GM12878 (cell line): ENCODE measurements at regions not wholly inside any gene's neighbourhood (a gene's known extent, or its start where the extent isn't known, plus 50 kb on each side); places are given as distances from the start of the nearest gene placed in this dataset.

Experiments
- CREM ChIP-seq: IDR thresholded peaks from 2 replicates; pipeline ENCODE4 v1.6.1; 2014; ENCODE audit warnings: antibody characterized with exemption, low read depth
- EP300 ChIP-seq, 2 experiments: fragments of 150-350 bp in 1 of 2; IDR thresholded peaks; 2 replicates each; pipeline ENCODE4 v1.6.1; 2011 to 2012; ENCODE audit warnings: low read depth in 2 of 2, low read length in 2 of 2, borderline replicate concordance in 1 of 2, improper control_type of control experiment in 1 of 2, inconsistent platforms in 1 of 2; ENCODE audit not compliant: control insufficient read depth in 1 of 2
- TF ChIP-seq, protein P1 (sequence below): IDR thresholded peaks from 2 replicates; pipeline ENCODE4 v1.6.1; 2012; ENCODE audit warnings: low read depth, low read length, improper control_type of control experiment
- TF ChIP-seq, protein P2 (sequence below), 3 experiments: IDR thresholded peaks in 2 of 3; conservative IDR thresholded peaks in 1 of 3; 2 replicates each; pipeline ENCODE4 v1.5.1; 2011; ENCODE audit warnings: low read depth in 3 of 3, low read length in 3 of 3, mild to moderate bottlenecking in 3 of 3, control low read depth in 2 of 3, moderate library complexity in 2 of 3, inconsistent platforms in 1 of 3, mixed read lengths in 1 of 3; ENCODE audit not compliant: control insufficient read depth in 2 of 3, insufficient read depth in 1 of 3; ENCODE audit errors: extremely low read depth in 1 of 3

DNA sequence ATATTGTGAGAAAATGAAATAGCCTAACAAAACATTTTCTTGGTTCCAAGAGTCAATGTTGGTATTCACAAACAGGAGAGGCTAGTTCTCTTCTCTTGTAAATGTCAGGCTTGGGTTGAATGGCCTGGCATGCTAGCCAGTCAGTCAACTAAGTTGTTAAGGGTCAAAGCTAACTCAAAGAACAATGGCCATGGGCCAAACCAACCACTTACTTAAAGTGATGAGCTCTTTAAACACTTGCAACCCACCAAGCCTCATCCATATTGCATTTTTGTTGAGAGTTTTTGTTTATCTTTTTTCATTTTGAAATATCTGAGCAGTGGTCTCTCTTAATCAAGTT is 394.5 kb downstream of the RAB28 start:
- TF ChIP-seq, protein P1, sequence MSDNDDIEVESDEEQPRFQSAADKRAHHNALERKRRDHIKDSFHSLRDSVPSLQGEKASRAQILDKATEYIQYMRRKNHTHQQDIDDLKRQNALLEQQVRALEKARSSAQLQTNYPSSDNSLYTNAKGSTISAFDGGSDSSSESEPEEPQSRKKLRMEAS = no peak
- TF ChIP-seq, protein P2, sequence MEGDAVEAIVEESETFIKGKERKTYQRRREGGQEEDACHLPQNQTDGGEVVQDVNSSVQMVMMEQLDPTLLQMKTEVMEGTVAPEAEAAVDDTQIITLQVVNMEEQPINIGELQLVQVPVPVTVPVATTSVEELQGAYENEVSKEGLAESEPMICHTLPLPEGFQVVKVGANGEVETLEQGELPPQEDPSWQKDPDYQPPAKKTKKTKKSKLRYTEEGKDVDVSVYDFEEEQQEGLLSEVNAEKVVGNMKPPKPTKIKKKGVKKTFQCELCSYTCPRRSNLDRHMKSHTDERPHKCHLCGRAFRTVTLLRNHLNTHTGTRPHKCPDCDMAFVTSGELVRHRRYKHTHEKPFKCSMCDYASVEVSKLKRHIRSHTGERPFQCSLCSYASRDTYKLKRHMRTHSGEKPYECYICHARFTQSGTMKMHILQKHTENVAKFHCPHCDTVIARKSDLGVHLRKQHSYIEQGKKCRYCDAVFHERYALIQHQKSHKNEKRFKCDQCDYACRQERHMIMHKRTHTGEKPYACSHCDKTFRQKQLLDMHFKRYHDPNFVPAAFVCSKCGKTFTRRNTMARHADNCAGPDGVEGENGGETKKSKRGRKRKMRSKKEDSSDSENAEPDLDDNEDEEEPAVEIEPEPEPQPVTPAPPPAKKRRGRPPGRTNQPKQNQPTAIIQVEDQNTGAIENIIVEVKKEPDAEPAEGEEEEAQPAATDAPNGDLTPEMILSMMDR (IDR thresholded peaks at IDR 0.05 in 2 of 3, conservative IDR thresholded peaks at IDR 0.05 in 1 of 3; ENCODE audit: control insufficient read depth in 2 of 3, extremely low read depth in 1 of 3, insufficient read depth in 1 of 3, low read depth in 3 of 3, low read length in 3 of 3) = no peak
- TF ChIP-seq EP300 (IDR thresholded peaks at IDR 0.05; ENCODE audit: borderline replicate concordance in 1 of 2, control insufficient read depth in 1 of 2, low read depth in 2 of 2, low read length in 2 of 2) = no peak
- no peak for TF ChIP-seq CREM
